ENCODE measurements at regions not wholly inside any gene's neighbourhood (a gene's known extent, or its start where the extent isn't known, plus 50 kb on each side); places are given as distances from the start of the nearest gene placed in this dataset.

GRCh38 chr10:107284187-107284586 lies 119.7 kb upstream of the SORCS1 start:
- Histone ChIP-seq H3K27me3 (ENCODE audit: insufficient read depth, low read depth, low read length) (no peaks in the 10 kb centered on the region), H3K9ac (ENCODE audit: low read length) (no peak overlapping the region), H3K9me3 (ENCODE audit: low read length) (no peaks in the 10 kb centered on the region), H3K36me3 (ENCODE audit: insufficient read depth, low read length) (no peaks in the 10 kb centered on the region), H3K79me2 (replicated peaks; ENCODE audit: insufficient read depth, low read length) (no peaks in the 10 kb centered on the region), H3K4me3 (ENCODE audit: low read length) (no peak overlapping the region), H3F3A (ENCODE audit: insufficient read depth, low read length, poor library complexity, severe bottlenecking) (no peaks in the 10 kb centered on the region), H3K4me2 (ENCODE audit: low read length) (no peak overlapping the region), H3K9me2 (ENCODE audit: insufficient read depth, low read length) (no peaks in the 10 kb centered on the region), H4K20me1 (ENCODE audit: insufficient read depth) (no peaks in the 10 kb centered on the region), H2AFZ (ENCODE audit: low read depth, low read length) (no peak overlapping the region), H3K27ac (ENCODE audit: low read length) (peak overlapping the region; percentile 39)
- TF ChIP-seq EP300 (conservative IDR thresholded peaks at IDR 0.05; ENCODE audit: poor library complexity, severe bottlenecking) (peak; percentile 92), EZH2 (IDR thresholded peaks at IDR 0.05; ENCODE audit: borderline replicate concordance, insufficient read depth, low read length, poor library complexity, severe bottlenecking) (no peak), MXI1 (conservative IDR thresholded peaks at IDR 0.05; ENCODE audit: poor library complexity, severe bottlenecking) (no peak), POLR2AphosphoS5 (IDR thresholded peaks at IDR 0.05) (peak; percentile 70)

GRCh38 chr10:107280293-107280692 lies 115.8 kb upstream of the SORCS1 start:
- no peaks in the 10 kb centered on the region for H3K79me2 ChIP-seq (replicated peaks; ENCODE audit: insufficient read depth, low read length)
- no peaks in the 10 kb centered on the region for H3K36me3 ChIP-seq (ENCODE audit: insufficient read depth, low read length)

GRCh38 chr10:107277591-107277990 lies 113.1 kb upstream of the SORCS1 start:
- TF ChIP-seq RAD21 (conservative IDR thresholded peaks at IDR 0.05) (no peak), CTCF (IDR thresholded peaks at IDR 0.05; ENCODE audit: poor library complexity, severe bottlenecking) (no peak), MXI1 (conservative IDR thresholded peaks at IDR 0.05; ENCODE audit: poor library complexity, severe bottlenecking) (no peak), SMC3 (conservative IDR thresholded peaks at IDR 0.05; ENCODE audit: poor library complexity) (no peak), EP300 (conservative IDR thresholded peaks at IDR 0.05; ENCODE audit: poor library complexity, severe bottlenecking) (no peak), TAF1 (IDR thresholded peaks at IDR 0.05; ENCODE audit: low read depth) (no peak), REST (IDR thresholded peaks at IDR 0.05; ENCODE audit: borderline replicate concordance) (no peak), POLR2AphosphoS5 (IDR thresholded peaks at IDR 0.05) (no peak), EZH2 (IDR thresholded peaks at IDR 0.05; ENCODE audit: borderline replicate concordance, insufficient read depth, low read length, poor library complexity, severe bottlenecking) (no peak)

More at GRCh38 chr10:107280293-107280692, 115.8 kb upstream of the SORCS1 start:
- Histone ChIP-seq H3K9me2 (ENCODE audit: insufficient read depth, low read length) (no peaks in the 10 kb centered on the region), H4K20me1 (ENCODE audit: insufficient read depth) (no peaks in the 10 kb centered on the region), H3K9me3 (ENCODE audit: low read length) (no peaks in the 10 kb centered on the region), H3K4me2 (ENCODE audit: low read length) (no peak overlapping the region), H2AFZ (ENCODE audit: low read depth, low read length) (no peak overlapping the region), H3F3A (ENCODE audit: insufficient read depth, low read length, poor library complexity, severe bottlenecking) (no peaks in the 10 kb centered on the region), H3K9ac (ENCODE audit: low read length) (no peak overlapping the region), H3K27me3 (ENCODE audit: insufficient read depth, low read depth, low read length) (no peaks in the 10 kb centered on the region), H3K27ac (ENCODE audit: low read length) (no peak overlapping the region), H3K4me3 (ENCODE audit: low read length) (no peak overlapping the region)
- TF ChIP-seq MXI1 (conservative IDR thresholded peaks at IDR 0.05; ENCODE audit: poor library complexity, severe bottlenecking) (no peak), EZH2 (IDR thresholded peaks at IDR 0.05; ENCODE audit: borderline replicate concordance, insufficient read depth, low read length, poor library complexity, severe bottlenecking) (no peak), POLR2AphosphoS5 (IDR thresholded peaks at IDR 0.05) (no peak)

More at GRCh38 chr10:107277591-107277990, 113.1 kb upstream of the SORCS1 start:
- Histone ChIP-seq H3K9me2 (ENCODE audit: insufficient read depth, low read length) (no peaks in the 10 kb centered on the region), H3K9me3 (ENCODE audit: low read length) (no peaks in the 10 kb centered on the region), H3K79me2 (replicated peaks; ENCODE audit: insufficient read depth, low read length) (no peaks in the 10 kb centered on the region), H3K36me3 (ENCODE audit: insufficient read depth, low read length) (no peaks in the 10 kb centered on the region), H2AFZ (ENCODE audit: low read depth, low read length) (no peak overlapping the region), H3K4me3 (ENCODE audit: low read length) (no peak overlapping the region), H4K20me1 (ENCODE audit: insufficient read depth) (no peaks in the 10 kb centered on the region), H3K27ac (ENCODE audit: low read length) (no peak overlapping the region), H3F3A (ENCODE audit: insufficient read depth, low read length, poor library complexity, severe bottlenecking) (no peaks in the 10 kb centered on the region), H3K4me2 (ENCODE audit: low read length) (no peak overlapping the region), H3K9ac (ENCODE audit: low read length) (no peak overlapping the region), H3K27me3 (ENCODE audit: insufficient read depth, low read depth, low read length) (no peaks in the 10 kb centered on the region)
